Gastrocnemius medialis (tissue), 4 donors: ENCODE measurements at regions not wholly inside any gene's neighbourhood (a gene's known extent, or its start where the extent isn't known, plus 50 kb on each side); places are given as distances from the start of the nearest gene placed in this dataset.
A peak's percentile ranks its signal among the peaks of the same experiment; 100 is the strongest.

ENCODE experiments used
- ATAC-seq, 2 donors: fragments of 150-250 bp; one replicate each; pipeline ENCODE4 v1.9.1; 2016
- DNase-seq, 2 donors: peaks; one replicate each; pipeline ENCODE4 v3.0.0-alpha.2; 2019
- H3K27ac ChIP-seq, 4 donors: fragments of 200-600 bp; sonication (generic); 1 replicate in 1 of 4; 2 replicates in 3 of 4; pipeline ENCODE4 v1.5.1; 2016 to 2018; ENCODE audit warnings: mild to moderate bottlenecking in 2 of 4, moderate library complexity in 1 of 4
- H3K27me3 ChIP-seq, 3 donors: fragments of 200-600 bp; sonication (generic) in 2 of 3; 1 replicate in 1 of 3; 2 replicates in 2 of 3; pipeline versions ENCODE4 v1.5.1 to v1.6.0; 2016 to 2019; ENCODE audit warnings: mild to moderate bottlenecking in 1 of 3, moderate library complexity in 1 of 3
- H3K36me3 ChIP-seq, 2 donors: fragments of 200-600 bp; sonication (generic) in 1 of 2; one replicate each; pipeline ENCODE4 v1.5.1; 2017 to 2018
- H3K4me1 ChIP-seq, 2 donors: fragments of 200-600 bp; sonication (generic) in 1 of 2; one replicate each; pipeline ENCODE4 v1.5.1; 2016 to 2017; ENCODE audit warnings: mild to moderate bottlenecking in 2 of 2
- H3K4me3 ChIP-seq, 4 donors: fragments of 200-600 bp; sonication (generic) in 3 of 4; 1 replicate in 1 of 4; 2 replicates in 3 of 4; pipeline ENCODE4 v1.5.1; 2016 to 2019; ENCODE audit warnings: mild to moderate bottlenecking in 2 of 4
- H3K9me3 ChIP-seq, 3 donors: fragments of 200-600 bp; sonication (generic) in 2 of 3; 1 replicate in 1 of 3; 2 replicates in 2 of 3; pipeline ENCODE4 v1.5.1; 2016 to 2019
- POLR2A ChIP-seq, 2 donors: fragments of 450-650 bp; IDR thresholded peaks; one replicate each; pipeline ENCODE4 v1.6.1; 2017; ENCODE audit warnings: antibody characterized with exemption in 2 of 2, mild to moderate bottlenecking in 2 of 2, moderate library complexity in 2 of 2
- in situ Hi-C, 4 donors: fragments of 200-750 bp; cut with MboI; loops; one replicate each; pipeline versions ENCODE4 v1.15.0 to v1.8.0; 2017; ENCODE audit warnings: low sequenced_read_pairs in 4 of 4
- intact Hi-C: fragments of 100-400 bp; cut with DNase I; formaldehyde crosslinking; loops from one replicate; pipeline ENCODE4 v1.15.1; 2023; ENCODE audit warnings: low total_unique reads
- TF ChIP-seq, protein P1 (sequence below), 5 experiments: fragments of 450-650 bp in 3 of 5; fragments of 200-600 bp in 2 of 5; sonication (generic) in 2 of 5; IDR thresholded peaks in 4 of 5; conservative IDR thresholded peaks in 1 of 5; 1 replicate in 4 of 5; 2 replicates in 1 of 5; pipeline ENCODE4 v1.5.1; 2016 to 2019; ENCODE audit warnings: antibody characterized with exemption in 5 of 5, mild to moderate bottlenecking in 3 of 5, moderate library complexity in 3 of 5

DNA sequence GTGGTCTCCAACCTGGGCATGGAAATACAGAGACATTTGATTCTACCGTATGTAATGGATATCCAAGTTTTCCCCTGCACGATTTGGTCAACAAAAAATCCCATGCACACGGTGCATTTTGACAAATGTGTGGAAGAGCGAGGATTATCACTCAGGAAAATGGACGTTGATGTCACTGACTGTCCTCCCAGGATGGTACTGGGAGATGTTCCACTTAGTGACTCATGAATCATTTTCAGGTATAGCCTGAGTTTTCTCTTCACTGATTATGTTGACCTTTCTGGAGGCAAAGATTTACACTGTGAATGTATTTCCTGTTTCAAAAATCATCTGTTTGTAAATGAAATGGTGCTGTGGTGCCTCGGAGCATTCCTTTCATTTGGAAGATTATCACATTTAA is 596.7 kb upstream of the ADAMTS9 start:
- ATAC-seq: no peak
- no peak for DNase-seq
- Histone ChIP-seq H3K36me3 (no peaks in the 10 kb centered on the region), H3K27ac (no peak overlapping the region), H3K4me1 (no peaks in the 10 kb centered on the region), H3K27me3 (no peaks in the 10 kb centered on the region), H3K4me3 (no peak overlapping the region), H3K9me3 (no peaks in the 10 kb centered on the region)
- in situ Hi-C loops: no loop called here
- intact Hi-C loops: no loop called here
- TF ChIP-seq, protein P1, sequence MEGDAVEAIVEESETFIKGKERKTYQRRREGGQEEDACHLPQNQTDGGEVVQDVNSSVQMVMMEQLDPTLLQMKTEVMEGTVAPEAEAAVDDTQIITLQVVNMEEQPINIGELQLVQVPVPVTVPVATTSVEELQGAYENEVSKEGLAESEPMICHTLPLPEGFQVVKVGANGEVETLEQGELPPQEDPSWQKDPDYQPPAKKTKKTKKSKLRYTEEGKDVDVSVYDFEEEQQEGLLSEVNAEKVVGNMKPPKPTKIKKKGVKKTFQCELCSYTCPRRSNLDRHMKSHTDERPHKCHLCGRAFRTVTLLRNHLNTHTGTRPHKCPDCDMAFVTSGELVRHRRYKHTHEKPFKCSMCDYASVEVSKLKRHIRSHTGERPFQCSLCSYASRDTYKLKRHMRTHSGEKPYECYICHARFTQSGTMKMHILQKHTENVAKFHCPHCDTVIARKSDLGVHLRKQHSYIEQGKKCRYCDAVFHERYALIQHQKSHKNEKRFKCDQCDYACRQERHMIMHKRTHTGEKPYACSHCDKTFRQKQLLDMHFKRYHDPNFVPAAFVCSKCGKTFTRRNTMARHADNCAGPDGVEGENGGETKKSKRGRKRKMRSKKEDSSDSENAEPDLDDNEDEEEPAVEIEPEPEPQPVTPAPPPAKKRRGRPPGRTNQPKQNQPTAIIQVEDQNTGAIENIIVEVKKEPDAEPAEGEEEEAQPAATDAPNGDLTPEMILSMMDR (IDR thresholded peaks at IDR 0.05 in 4 of 5, conservative IDR thresholded peaks at IDR 0.05 in 1 of 5): no peak
- no peak for TF ChIP-seq POLR2A (IDR thresholded peaks at IDR 0.05)

DNA sequence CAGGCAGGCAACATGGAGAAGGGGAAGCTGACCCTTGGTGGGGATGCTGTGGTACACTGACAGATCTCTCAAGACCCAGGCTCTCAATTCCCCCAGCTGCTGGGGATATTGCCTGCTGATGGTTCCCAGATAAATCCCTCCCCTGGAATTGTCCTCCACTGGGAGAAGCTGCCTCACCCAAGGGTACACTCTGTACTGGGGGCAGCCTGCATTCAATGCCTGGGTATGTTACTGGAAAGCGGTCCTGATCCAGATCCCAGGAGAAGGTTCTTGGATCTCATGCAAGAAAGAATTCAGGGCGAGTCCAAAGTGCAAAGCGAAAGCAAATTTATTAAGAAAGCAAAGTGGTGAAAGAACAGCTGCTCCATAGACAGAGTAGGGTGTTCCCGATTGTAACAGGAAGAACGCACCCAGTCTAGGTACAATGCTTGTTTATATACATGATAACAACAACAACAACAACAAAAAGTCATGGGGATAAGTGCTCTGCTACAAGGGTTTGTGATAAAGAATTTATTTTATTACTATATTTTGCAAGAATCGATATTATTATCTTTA is 591.5 kb upstream of the ADAMTS9 start:
- no peak for TF ChIP-seq POLR2A (IDR thresholded peaks at IDR 0.05)
- TF ChIP-seq, protein P1 (IDR thresholded peaks at IDR 0.05 in 4 of 5, conservative IDR thresholded peaks at IDR 0.05 in 1 of 5): no peak
- H3K4me1 ChIP-seq: no peaks in the 10 kb centered on the region
- intact Hi-C loops: no loop called here
- H3K27ac ChIP-seq: peak overlapping the region in 2 of 4 donors; percentile 29 to 37
- no peaks in the 10 kb centered on the region for H3K27me3 ChIP-seq
- no peaks in the 10 kb centered on the region for H3K36me3 ChIP-seq
- in situ Hi-C loops: no loop called here
- no peak for ATAC-seq
- no peak for DNase-seq
- H3K9me3 ChIP-seq: no peaks in the 10 kb centered on the region
- no peak overlapping the region for H3K4me3 ChIP-seq

- intact Hi-C loops (no loop called here), in situ Hi-C loops (no loop called here)
- DNase-seq (no peak), ATAC-seq (no peak)
- Histone ChIP-seq H3K4me3 (no peak overlapping the region), H3K36me3 (no peaks in the 10 kb centered on the region), H3K4me1 (no peaks in the 10 kb centered on the region), H3K9me3 (no peaks in the 10 kb centered on the region), H3K27me3 (no peaks in the 10 kb centered on the region), H3K27ac (no peak overlapping the region)
- TF ChIP-seq, protein P1 (IDR thresholded peaks at IDR 0.05 in 4 of 5, conservative IDR thresholded peaks at IDR 0.05 in 1 of 5): no peak
- TF ChIP-seq POLR2A (IDR thresholded peaks at IDR 0.05): no peak
Observed at GRCh38 chr3:65277798-65278197, 590.0 kb upstream of the ADAMTS9 start.

- no peak for ATAC-seq
- H3K4me3 ChIP-seq: no peak overlapping the region
Observed at GRCh38 chr3:65276551-65276950, 588.8 kb upstream of the ADAMTS9 start.

More at GRCh38 chr3:65276551-65276950, 588.8 kb upstream of the ADAMTS9 start:
- H3K36me3 ChIP-seq: no peaks in the 10 kb centered on the region
- H3K4me1 ChIP-seq: no peaks in the 10 kb centered on the region
- no peak for DNase-seq
- in situ Hi-C loops (no loop called here), intact Hi-C loops (no loop called here)
- H3K9me3 ChIP-seq: no peaks in the 10 kb centered on the region
- H3K27me3 ChIP-seq: no peaks in the 10 kb centered on the region
- no peak overlapping the region for H3K27ac ChIP-seq
- TF ChIP-seq, protein P1 (IDR thresholded peaks at IDR 0.05 in 4 of 5, conservative IDR thresholded peaks at IDR 0.05 in 1 of 5): no peak
- TF ChIP-seq POLR2A (IDR thresholded peaks at IDR 0.05): no peak
